GM12873 (cell line): ENCODE measurements at regions not wholly inside any gene's neighbourhood (a gene's known extent, or its start where the extent isn't known, plus 50 kb on each side); places are given as distances from the start of the nearest gene placed in this dataset.

Experiments used
- CTCF ChIP-seq: IDR thresholded peaks from 2 replicates; pipeline ENCODE4 v1.5.1; 2012; ENCODE audit warnings: low read depth, mild to moderate bottlenecking, moderate library complexity, low read length, control low read depth; ENCODE audit not compliant: insufficient read depth; ENCODE audit errors: missing control alignments

- no peak for TF ChIP-seq CTCF
Measured at GRCh38 chr12:114253976-114254778, 151.8 kb downstream of the TBX5 start.

- TF ChIP-seq CTCF: no peak
Measured at GRCh38 chr12:114248527-114248926, 157.4 kb downstream of the TBX5 start.

GRCh38 chr12:114245555-114245954 lies 160.4 kb downstream of the TBX5 start:
- TF ChIP-seq CTCF: no peak

GRCh38 chr12:114241973-114242434 lies 163.9 kb downstream of the TBX5 start:
- no peak for TF ChIP-seq CTCF

GRCh38 chr12:114240288-114240687 lies 165.7 kb downstream of the TBX5 start:
- TF ChIP-seq CTCF: no peak

GRCh38 chr12:114238808-114239207 lies 167.1 kb downstream of the TBX5 start:
- no peak for TF ChIP-seq CTCF

- TF ChIP-seq CTCF: no peak
Measured at GRCh38 chr12:114237230-114237629, 168.7 kb downstream of the TBX5 start.
